ENCODE measurements at regions not wholly inside any gene's neighbourhood (a gene's known extent, or its start where the extent isn't known, plus 50 kb on each side); places are given as distances from the start of the nearest gene placed in this dataset.

GRCh38 chr11:110375351-110375750 is 54.4 kb upstream of the FDX1 start:
- Histone ChIP-seq H3K9me2 (ENCODE audit: insufficient read depth) (no peaks in the 10 kb centered on the region), H2AFZ (no peak overlapping the region), H3K27me3 (ENCODE audit: insufficient read depth, low read depth) (no peaks in the 10 kb centered on the region), H3K36me3 (ENCODE audit: low read depth) (no peaks in the 10 kb centered on the region), H3K27ac (no peak overlapping the region), H3F3A (ENCODE audit: insufficient read depth, low read depth) (no peaks in the 10 kb centered on the region), H3K4me3 (no peak overlapping the region), H3K4me2 (no peak overlapping the region), H3K79me2 (ENCODE audit: low read depth) (no peaks in the 10 kb centered on the region), H3K4me1 (replicated peaks; ENCODE audit: insufficient read depth) (peaks cover 25% of the 10 kb centered on the region), H3K9me3 (ENCODE audit: insufficient read depth, low read depth) (no peaks in the 10 kb centered on the region), H4K20me1 (ENCODE audit: insufficient read depth) (no peaks in the 10 kb centered on the region)
- TF ChIP-seq CTCF (conservative IDR thresholded peaks at IDR 0.05) = no peak
- no peak for TF ChIP-seq EZH2 (IDR thresholded peaks at IDR 0.05; ENCODE audit: low read depth)
- DNase-seq = no peak
- BruUV-seq (replicated peaks) = no TSS peak
- ChIA-PET CTCF (no interaction called here), POLR2A (ENCODE audit: unreplicated experiment) (no interaction called here)
- intact Hi-C loops (cut with micrococcal nuclease; ENCODE audit: unreplicated experiment) = no loop called here

- Histone ChIP-seq H3K4me1 (replicated peaks; ENCODE audit: insufficient read depth) (peaks cover 25% of the 10 kb centered on the region), H3K9me2 (ENCODE audit: insufficient read depth) (no peaks in the 10 kb centered on the region), H2AFZ (no peak overlapping the region), H3K9me3 (ENCODE audit: insufficient read depth, low read depth) (no peaks in the 10 kb centered on the region), H3K36me3 (ENCODE audit: low read depth) (no peaks in the 10 kb centered on the region), H4K20me1 (ENCODE audit: insufficient read depth) (no peaks in the 10 kb centered on the region), H3K27me3 (ENCODE audit: insufficient read depth, low read depth) (no peaks in the 10 kb centered on the region), H3F3A (ENCODE audit: insufficient read depth, low read depth) (no peaks in the 10 kb centered on the region), H3K79me2 (ENCODE audit: low read depth) (no peaks in the 10 kb centered on the region), H3K4me2 (no peak overlapping the region; the same call in 1 of the 2 replicates), H3K27ac (no peak overlapping the region), H3K4me3 (no peak overlapping the region)
- no peak for TF ChIP-seq EZH2 (IDR thresholded peaks at IDR 0.05; ENCODE audit: low read depth)
- TF ChIP-seq CTCF (conservative IDR thresholded peaks at IDR 0.05) = no peak
- DNase-seq = no peak
- intact Hi-C loops (cut with micrococcal nuclease; ENCODE audit: unreplicated experiment) = loop anchor here (1.0 to 2.0 kb wide), 4 partner anchors 55 to 523 kb away; no protein-coding TSS in a partner anchor
- ChIA-PET CTCF (no interaction called here), POLR2A (ENCODE audit: unreplicated experiment) (no interaction called here)
- BruUV-seq (replicated peaks) = no TSS peak
These were observed 53.7 kb upstream of the FDX1 start for GRCh38 chr11:110376021-110376420.

- no peak overlapping the region for H2AFZ ChIP-seq
- no peaks in the 10 kb centered on the region for H3K9me3 ChIP-seq (ENCODE audit: insufficient read depth, low read depth)
- H3K79me2 ChIP-seq (ENCODE audit: low read depth) = no peaks in the 10 kb centered on the region
- intact Hi-C loops (cut with micrococcal nuclease; ENCODE audit: unreplicated experiment) = loop anchor here (1.0 to 2.0 kb wide), 4 partner anchors 54 to 524 kb away; no protein-coding TSS in a partner anchor
- no peaks in the 10 kb centered on the region for H4K20me1 ChIP-seq (ENCODE audit: insufficient read depth)
- TF ChIP-seq EZH2 (IDR thresholded peaks at IDR 0.05; ENCODE audit: low read depth) (no peak), CTCF (conservative IDR thresholded peaks at IDR 0.05) (peak; percentile 94)
- no peaks in the 10 kb centered on the region for H3K36me3 ChIP-seq (ENCODE audit: low read depth)
- ChIA-PET CTCF (no interaction called here), POLR2A (ENCODE audit: unreplicated experiment) (interaction anchor here (0.7 kb wide), 1 partner anchor 53 kb away, joined by 3 read pairs; no protein-coding TSS in a partner anchor)
- H3F3A ChIP-seq (ENCODE audit: insufficient read depth, low read depth) = no peaks in the 10 kb centered on the region
- H3K27me3 ChIP-seq (ENCODE audit: insufficient read depth, low read depth) = no peaks in the 10 kb centered on the region
- H3K4me2 ChIP-seq = peak overlapping the region; percentile 18
- no peak overlapping the region for H3K27ac ChIP-seq
- no peaks in the 10 kb centered on the region for H3K9me2 ChIP-seq (ENCODE audit: insufficient read depth)
- H3K4me3 ChIP-seq = no peak overlapping the region
- peaks cover 25% of the 10 kb centered on the region for H3K4me1 ChIP-seq (replicated peaks; ENCODE audit: insufficient read depth)
- BruUV-seq (replicated peaks) = no TSS peak
- DNase-seq = peak; percentile 68 to 72
These were observed 52.9 kb upstream of the FDX1 start for GRCh38 chr11:110376711-110377324.

All from PC-9 (cell line).